ENCODE measurements at regions not wholly inside any gene's neighbourhood (a gene's known extent, or its start where the extent isn't known, plus 50 kb on each side); places are given as distances from the start of the nearest gene placed in this dataset.

DNA sequence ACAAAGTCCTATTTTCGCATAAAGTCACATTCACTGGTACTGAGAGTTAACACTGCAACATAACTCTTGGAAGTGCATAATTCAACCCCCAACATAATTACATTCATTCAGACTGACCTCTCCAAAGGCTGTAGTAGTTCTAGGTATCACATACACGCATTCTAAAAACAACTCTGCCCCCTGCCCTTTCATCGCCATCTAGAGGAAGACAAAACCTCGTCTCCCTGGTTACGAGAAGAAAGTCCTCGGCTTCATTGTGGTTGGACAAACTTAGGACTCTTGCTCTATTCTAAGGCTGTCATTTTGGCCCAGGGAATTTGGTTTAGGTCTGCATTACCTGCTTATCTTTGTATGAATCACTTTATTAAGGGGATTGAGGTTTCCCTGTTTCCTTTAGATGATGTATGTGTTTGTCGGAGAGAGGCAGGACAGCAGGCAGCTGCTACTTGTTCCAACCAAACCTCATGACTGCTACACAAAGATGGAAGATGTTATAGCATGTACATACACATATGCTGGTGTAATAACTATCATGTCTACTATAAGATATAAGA, 215.4 kb upstream of the NRXN1 start:
- no peak overlapping the region for H3K4me3 Mint-ChIP-seq
- no peaks in the 10 kb centered on the region for H3K36me3 Mint-ChIP-seq (ENCODE audit: low read depth)
- H3K4me1 Mint-ChIP-seq (ENCODE audit: low read depth): no peaks in the 10 kb centered on the region
- H3K27me3 Mint-ChIP-seq: no peaks in the 10 kb centered on the region
- H3K27ac Mint-ChIP-seq: no peak overlapping the region
- peaks cover 8% of the 10 kb centered on the region for H3K9me3 Mint-ChIP-seq
- intact Hi-C loops (cut with micrococcal nuclease): no loop called here

GRCh38 chr2:51243892-51244535, 212.1 kb upstream of the NRXN1 start:
- Mint-ChIP-seq H3K36me3 (ENCODE audit: low read depth) (no peaks in the 10 kb centered on the region), H3K4me1 (ENCODE audit: low read depth) (no peaks in the 10 kb centered on the region), H3K27me3 (no peaks in the 10 kb centered on the region), H3K9me3 (no peaks in the 10 kb centered on the region), H3K4me3 (no peak overlapping the region), H3K27ac (no peak overlapping the region)
- intact Hi-C loops (cut with micrococcal nuclease): no loop called here

GRCh38 chr2:51237626-51238271, 205.8 kb upstream of the NRXN1 start:
- H3K27me3 Mint-ChIP-seq: no peaks in the 10 kb centered on the region

DNA sequence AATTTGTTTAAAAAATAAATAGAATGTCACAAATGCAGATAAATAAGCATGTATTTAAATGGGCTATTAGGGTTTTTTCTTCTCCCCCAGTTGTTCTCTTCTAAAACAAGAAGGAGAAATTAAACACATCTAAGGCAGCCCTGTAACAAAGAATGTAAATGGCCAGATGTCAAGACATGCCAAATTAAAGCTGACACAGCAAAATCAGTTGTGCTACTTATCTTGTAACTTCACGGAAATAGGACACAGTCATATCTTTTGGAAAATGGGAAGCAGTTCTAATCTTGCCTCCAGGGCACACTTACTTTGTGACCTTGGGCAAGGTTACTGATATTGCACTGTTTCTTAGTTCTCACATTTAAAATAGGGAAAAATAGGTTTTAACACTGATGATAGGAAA, 200.1 kb upstream of the NRXN1 start:
- H3K9me3 Mint-ChIP-seq: peaks cover 27% of the 10 kb centered on the region
- H3K27me3 Mint-ChIP-seq: no peaks in the 10 kb centered on the region
- no peaks in the 10 kb centered on the region for H3K4me1 Mint-ChIP-seq (ENCODE audit: low read depth)
- H3K36me3 Mint-ChIP-seq (ENCODE audit: low read depth): no peaks in the 10 kb centered on the region
- no peak overlapping the region for H3K4me3 Mint-ChIP-seq
- H3K27ac Mint-ChIP-seq: no peak overlapping the region
- intact Hi-C loops (cut with micrococcal nuclease): no loop called here

More at GRCh38 chr2:51237626-51238271, 205.8 kb upstream of the NRXN1 start:
- Mint-ChIP-seq H3K4me1 (ENCODE audit: low read depth) (no peaks in the 10 kb centered on the region), H3K9me3 (peaks cover 26% of the 10 kb centered on the region), H3K4me3 (no peak overlapping the region), H3K27ac (no peak overlapping the region), H3K36me3 (ENCODE audit: low read depth) (no peaks in the 10 kb centered on the region)
- intact Hi-C loops (cut with micrococcal nuclease): no loop called here

DNA sequence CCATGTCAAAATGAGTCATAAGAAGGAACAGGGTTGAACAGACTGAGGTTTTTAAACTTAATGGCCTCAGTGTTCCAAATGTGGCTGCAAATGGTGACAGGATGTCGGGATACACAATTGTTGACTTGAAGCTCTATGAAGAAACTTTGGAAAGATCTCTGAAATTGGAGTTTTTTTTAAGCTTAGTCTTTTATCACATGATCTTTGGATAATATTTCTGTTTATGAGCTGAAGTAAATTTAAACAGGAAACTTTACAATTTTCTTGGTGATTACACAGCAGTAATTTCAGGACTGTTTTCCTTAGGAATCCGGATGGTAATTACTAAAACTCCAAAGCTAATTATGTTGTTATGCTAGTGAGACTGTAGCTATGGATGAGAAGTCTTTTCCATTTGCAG, 199.1 kb upstream of the NRXN1 start:
- Mint-ChIP-seq H3K27me3 (no peaks in the 10 kb centered on the region), H3K4me1 (ENCODE audit: low read depth) (no peaks in the 10 kb centered on the region), H3K27ac (no peak overlapping the region), H3K36me3 (ENCODE audit: low read depth) (no peaks in the 10 kb centered on the region), H3K9me3 (peaks cover 27% of the 10 kb centered on the region), H3K4me3 (no peak overlapping the region)
- intact Hi-C loops (cut with micrococcal nuclease): no loop called here

- H3K4me1 Mint-ChIP-seq (ENCODE audit: low read depth): no peaks in the 10 kb centered on the region
- no peaks in the 10 kb centered on the region for H3K27me3 Mint-ChIP-seq
- intact Hi-C loops (cut with micrococcal nuclease): no loop called here
- no peak overlapping the region for H3K4me3 Mint-ChIP-seq
- peaks cover 12% of the 10 kb centered on the region for H3K9me3 Mint-ChIP-seq
- no peak overlapping the region for H3K27ac Mint-ChIP-seq
- H3K36me3 Mint-ChIP-seq (ENCODE audit: low read depth): no peaks in the 10 kb centered on the region
These were observed 193.4 kb upstream of the NRXN1 start for GRCh38 chr2:51225377-51225776.

DNA sequence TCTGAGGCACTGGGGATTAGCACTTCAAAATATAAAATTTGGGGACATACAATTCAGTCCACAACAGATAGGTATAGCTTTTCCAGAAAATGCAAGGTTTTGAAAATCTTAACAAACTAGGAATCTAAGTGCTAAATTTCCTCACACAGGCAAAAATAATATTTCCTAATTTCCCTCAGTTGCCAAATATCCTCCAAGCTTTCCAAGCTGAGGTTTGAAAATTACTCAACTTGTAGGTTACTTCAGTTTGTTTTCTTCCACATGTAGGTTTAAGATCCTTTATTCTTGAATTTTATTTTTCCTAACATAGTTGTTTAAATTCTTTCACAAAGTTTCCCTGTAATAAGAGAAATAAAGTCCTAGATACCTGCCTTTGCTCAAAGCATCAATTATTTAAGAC, 192.9 kb upstream of the NRXN1 start:
- no peak overlapping the region for H3K4me3 Mint-ChIP-seq
- H3K36me3 Mint-ChIP-seq (ENCODE audit: low read depth): no peaks in the 10 kb centered on the region
- H3K4me1 Mint-ChIP-seq (ENCODE audit: low read depth): no peaks in the 10 kb centered on the region
- intact Hi-C loops (cut with micrococcal nuclease): no loop called here
- peaks cover 12% of the 10 kb centered on the region for H3K9me3 Mint-ChIP-seq
- no peaks in the 10 kb centered on the region for H3K27me3 Mint-ChIP-seq
- H3K27ac Mint-ChIP-seq: no peak overlapping the region

GRCh38 chr2:51222106-51222505, 190.2 kb upstream of the NRXN1 start:
- Mint-ChIP-seq H3K27ac (no peak overlapping the region), H3K4me3 (no peak overlapping the region), H3K4me1 (ENCODE audit: low read depth) (no peaks in the 10 kb centered on the region), H3K27me3 (no peaks in the 10 kb centered on the region), H3K36me3 (ENCODE audit: low read depth) (no peaks in the 10 kb centered on the region), H3K9me3 (peaks cover 12% of the 10 kb centered on the region)
- intact Hi-C loops (cut with micrococcal nuclease): no loop called here

DNA sequence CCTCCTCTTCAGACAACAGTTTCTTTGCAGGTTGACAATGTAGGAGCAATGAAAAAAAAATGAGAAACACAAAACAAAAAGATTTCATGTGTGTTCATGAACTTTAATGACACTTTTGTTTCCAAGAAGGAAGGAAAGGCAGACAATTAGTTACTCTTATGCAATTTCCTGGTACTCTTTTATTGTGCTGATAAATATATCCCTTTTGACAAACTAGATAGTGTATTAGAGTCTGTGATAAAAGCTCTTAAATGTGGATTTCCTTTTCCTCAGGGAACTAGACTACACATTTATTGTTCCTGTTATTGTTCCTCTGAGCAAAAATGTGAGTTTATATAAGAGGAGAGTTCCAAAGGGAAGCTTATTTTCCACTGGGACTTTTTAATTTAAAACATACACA, 188.7 kb upstream of the NRXN1 start:
- Mint-ChIP-seq H3K27me3 (no peaks in the 10 kb centered on the region), H3K27ac (no peak overlapping the region), H3K9me3 (peaks cover 7% of the 10 kb centered on the region), H3K4me3 (no peak overlapping the region), H3K36me3 (ENCODE audit: low read depth) (no peaks in the 10 kb centered on the region), H3K4me1 (ENCODE audit: low read depth) (no peaks in the 10 kb centered on the region)
- intact Hi-C loops (cut with micrococcal nuclease): no loop called here

DNA sequence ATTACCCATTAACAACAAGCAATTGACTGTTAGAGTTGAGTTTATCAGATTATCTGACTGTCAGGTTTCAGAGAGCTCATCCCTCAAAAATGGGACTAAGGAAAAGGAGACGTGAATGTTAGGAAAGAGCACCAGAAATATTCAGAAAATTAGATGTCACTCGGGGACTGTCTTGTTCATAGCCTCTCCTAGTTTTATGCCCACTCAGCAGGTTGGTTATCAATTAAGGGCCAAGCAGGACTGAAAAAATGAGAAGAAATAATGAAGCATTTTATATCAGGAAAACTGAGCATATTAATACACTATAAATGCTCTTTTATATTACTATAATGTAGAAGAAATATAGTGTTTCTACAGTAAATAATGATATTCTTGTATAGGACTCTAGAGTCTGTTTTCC, 188.1 kb upstream of the NRXN1 start:
- H3K27ac Mint-ChIP-seq: no peak overlapping the region
- H3K36me3 Mint-ChIP-seq (ENCODE audit: low read depth): no peaks in the 10 kb centered on the region
- H3K4me3 Mint-ChIP-seq: no peak overlapping the region
- intact Hi-C loops (cut with micrococcal nuclease): no loop called here
- peaks cover 2% of the 10 kb centered on the region for H3K9me3 Mint-ChIP-seq
- H3K4me1 Mint-ChIP-seq (ENCODE audit: low read depth): no peaks in the 10 kb centered on the region
- H3K27me3 Mint-ChIP-seq: no peaks in the 10 kb centered on the region

- Mint-ChIP-seq H3K4me1 (ENCODE audit: low read depth) (no peaks in the 10 kb centered on the region), H3K9me3 (no peaks in the 10 kb centered on the region), H3K27me3 (no peaks in the 10 kb centered on the region), H3K36me3 (ENCODE audit: low read depth) (no peaks in the 10 kb centered on the region), H3K27ac (no peak overlapping the region), H3K4me3 (no peak overlapping the region)
- intact Hi-C loops (cut with micrococcal nuclease): no loop called here
These were observed 187.5 kb upstream of the NRXN1 start for GRCh38 chr2:51219468-51219867.

- Mint-ChIP-seq H3K9me3 (no peaks in the 10 kb centered on the region), H3K27ac (no peak overlapping the region), H3K4me3 (no peak overlapping the region), H3K36me3 (ENCODE audit: low read depth) (no peaks in the 10 kb centered on the region), H3K4me1 (ENCODE audit: low read depth) (no peaks in the 10 kb centered on the region), H3K27me3 (no peaks in the 10 kb centered on the region)
- intact Hi-C loops (cut with micrococcal nuclease): no loop called here
These were observed 186.1 kb upstream of the NRXN1 start for GRCh38 chr2:51218047-51218446.

- Mint-ChIP-seq H3K27me3 (no peaks in the 10 kb centered on the region), H3K9me3 (no peaks in the 10 kb centered on the region), H3K4me3 (no peak overlapping the region), H3K36me3 (ENCODE audit: low read depth) (no peaks in the 10 kb centered on the region), H3K27ac (no peak overlapping the region), H3K4me1 (ENCODE audit: low read depth) (no peaks in the 10 kb centered on the region)
- intact Hi-C loops (cut with micrococcal nuclease): no loop called here
These were observed 181.9 kb upstream of the NRXN1 start for GRCh38 chr2:51213826-51214225.

- no peaks in the 10 kb centered on the region for H3K36me3 Mint-ChIP-seq (ENCODE audit: low read depth)
- no peaks in the 10 kb centered on the region for H3K4me1 Mint-ChIP-seq (ENCODE audit: low read depth)
- no peak overlapping the region for H3K27ac Mint-ChIP-seq
- intact Hi-C loops (cut with micrococcal nuclease): no loop called here
- H3K27me3 Mint-ChIP-seq: no peaks in the 10 kb centered on the region
- H3K4me3 Mint-ChIP-seq: no peak overlapping the region
- H3K9me3 Mint-ChIP-seq: no peaks in the 10 kb centered on the region
These were observed 180.4 kb upstream of the NRXN1 start for GRCh38 chr2:51212374-51212773.

- Mint-ChIP-seq H3K4me1 (ENCODE audit: low read depth) (no peaks in the 10 kb centered on the region), H3K27ac (no peak overlapping the region), H3K9me3 (peaks cover 11% of the 10 kb centered on the region), H3K36me3 (ENCODE audit: low read depth) (no peaks in the 10 kb centered on the region), H3K27me3 (no peaks in the 10 kb centered on the region), H3K4me3 (no peak overlapping the region)
- intact Hi-C loops (cut with micrococcal nuclease): no loop called here
These were observed 176.6 kb upstream of the NRXN1 start for GRCh38 chr2:51208521-51208920.
